NT2/D1 (cell line): ENCODE measurements at regions not wholly inside any gene's neighbourhood (a gene's known extent, or its start where the extent isn't known, plus 50 kb on each side); places are given as distances from the start of the nearest gene placed in this dataset.

ENCODE experiments used
- SUZ12 ChIP-seq: IDR thresholded peaks from 2 replicates; pipeline ENCODE4 v1.6.1; 2011; ENCODE audit not compliant: insufficient read length, insufficient read depth; ENCODE audit errors: extremely low read depth
- YY1 ChIP-seq: IDR thresholded peaks from 2 replicates; pipeline ENCODE4 v1.6.1; 2011; ENCODE audit not compliant: insufficient read length, insufficient read depth
- ZNF274 ChIP-seq: IDR thresholded peaks from 2 replicates; pipeline ENCODE4 v1.6.1; 2011; ENCODE audit warnings: mild to moderate bottlenecking, low read depth, low read length

DNA sequence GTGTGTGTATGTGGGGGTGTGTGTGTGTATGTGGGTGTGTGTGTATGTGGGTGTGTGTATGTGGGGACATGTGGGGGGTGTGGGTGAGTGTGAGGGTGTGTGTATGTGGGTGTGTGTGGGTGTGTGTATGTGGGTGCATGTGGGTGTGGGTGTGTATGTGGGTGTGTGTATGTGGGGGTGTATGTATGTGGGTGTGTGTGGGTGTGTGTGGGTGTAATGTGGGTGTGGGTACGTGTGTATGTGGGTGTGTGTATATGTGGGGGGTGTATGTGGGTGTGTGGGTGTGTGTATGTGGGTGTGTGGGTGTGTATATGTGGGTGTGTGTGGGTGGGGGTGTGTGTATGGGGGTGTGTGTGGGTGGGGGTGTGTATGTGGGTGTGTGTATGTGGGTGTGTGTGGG, 106.7 kb downstream of the SPATA19 start:
- no peak for TF ChIP-seq YY1
- no peak for TF ChIP-seq ZNF274
- TF ChIP-seq SUZ12, result no peak
